ENCODE measurements at regions not wholly inside any gene's neighbourhood (a gene's known extent, or its start where the extent isn't known, plus 50 kb on each side); places are given as distances from the start of the nearest gene placed in this dataset.

DNA sequence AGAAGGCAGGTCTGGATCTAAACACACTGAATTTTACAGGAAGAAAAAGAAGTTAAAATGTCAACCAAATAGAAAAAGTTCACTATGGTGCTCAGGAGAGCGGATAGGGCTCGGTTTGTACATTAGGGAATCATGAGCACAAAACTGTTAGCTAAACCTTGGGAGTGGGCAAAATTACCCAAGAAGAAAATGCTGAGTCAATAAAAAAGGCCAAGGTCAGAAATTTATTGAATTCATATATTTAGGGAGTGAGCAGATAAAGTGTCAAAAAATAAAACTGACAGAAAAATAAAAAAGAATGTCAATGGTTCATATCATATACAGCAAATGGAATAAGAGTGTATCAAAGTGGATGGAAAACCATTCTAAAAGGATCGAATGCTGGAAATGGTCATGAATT is 452.5 kb upstream of the SMIM31 start:
- no peak overlapping the region for H3K9ac ChIP-seq
- H3K79me2 ChIP-seq (ENCODE audit: low read depth): no peaks in the 10 kb centered on the region
- Mint-ChIP-seq H3K27ac (no peak overlapping the region), H3K9me3 (no peaks in the 10 kb centered on the region), H3K4me1 (no peaks in the 10 kb centered on the region), H3K4me3 (no peak overlapping the region), H3K36me3 (no peaks in the 10 kb centered on the region), H3K27me3 (ENCODE audit: insufficient read depth, low read depth) (no peaks in the 10 kb centered on the region)
- no peaks in the 10 kb centered on the region for H3K9me3 ChIP-seq (ENCODE audit: low read depth)
- no peaks in the 10 kb centered on the region for H3K27me3 ChIP-seq
- H3F3A ChIP-seq (ENCODE audit: low read depth): no peaks in the 10 kb centered on the region
- no peak overlapping the region for H3K4me3 ChIP-seq
- H4K20me1 ChIP-seq (ENCODE audit: low read depth): no peaks in the 10 kb centered on the region
- no peak overlapping the region for H3K27ac ChIP-seq
- TF ChIP-seq, protein P1, sequence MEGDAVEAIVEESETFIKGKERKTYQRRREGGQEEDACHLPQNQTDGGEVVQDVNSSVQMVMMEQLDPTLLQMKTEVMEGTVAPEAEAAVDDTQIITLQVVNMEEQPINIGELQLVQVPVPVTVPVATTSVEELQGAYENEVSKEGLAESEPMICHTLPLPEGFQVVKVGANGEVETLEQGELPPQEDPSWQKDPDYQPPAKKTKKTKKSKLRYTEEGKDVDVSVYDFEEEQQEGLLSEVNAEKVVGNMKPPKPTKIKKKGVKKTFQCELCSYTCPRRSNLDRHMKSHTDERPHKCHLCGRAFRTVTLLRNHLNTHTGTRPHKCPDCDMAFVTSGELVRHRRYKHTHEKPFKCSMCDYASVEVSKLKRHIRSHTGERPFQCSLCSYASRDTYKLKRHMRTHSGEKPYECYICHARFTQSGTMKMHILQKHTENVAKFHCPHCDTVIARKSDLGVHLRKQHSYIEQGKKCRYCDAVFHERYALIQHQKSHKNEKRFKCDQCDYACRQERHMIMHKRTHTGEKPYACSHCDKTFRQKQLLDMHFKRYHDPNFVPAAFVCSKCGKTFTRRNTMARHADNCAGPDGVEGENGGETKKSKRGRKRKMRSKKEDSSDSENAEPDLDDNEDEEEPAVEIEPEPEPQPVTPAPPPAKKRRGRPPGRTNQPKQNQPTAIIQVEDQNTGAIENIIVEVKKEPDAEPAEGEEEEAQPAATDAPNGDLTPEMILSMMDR (IDR thresholded peaks at IDR 0.05): no peak
- no peak for TF ChIP-seq EZH2 (IDR thresholded peaks at IDR 0.05)
- TF ChIP-seq EZH2phosphoT487 (IDR thresholded peaks at IDR 0.05): no peak
- H3K36me3 ChIP-seq: no peaks in the 10 kb centered on the region
- H2AFZ ChIP-seq (replicated peaks): no peak overlapping the region
- H3K4me2 ChIP-seq: no peak overlapping the region
- no peaks in the 10 kb centered on the region for H3K4me1 ChIP-seq
- no peak for DNase-seq (ENCODE audit: low spot score)

DNA sequence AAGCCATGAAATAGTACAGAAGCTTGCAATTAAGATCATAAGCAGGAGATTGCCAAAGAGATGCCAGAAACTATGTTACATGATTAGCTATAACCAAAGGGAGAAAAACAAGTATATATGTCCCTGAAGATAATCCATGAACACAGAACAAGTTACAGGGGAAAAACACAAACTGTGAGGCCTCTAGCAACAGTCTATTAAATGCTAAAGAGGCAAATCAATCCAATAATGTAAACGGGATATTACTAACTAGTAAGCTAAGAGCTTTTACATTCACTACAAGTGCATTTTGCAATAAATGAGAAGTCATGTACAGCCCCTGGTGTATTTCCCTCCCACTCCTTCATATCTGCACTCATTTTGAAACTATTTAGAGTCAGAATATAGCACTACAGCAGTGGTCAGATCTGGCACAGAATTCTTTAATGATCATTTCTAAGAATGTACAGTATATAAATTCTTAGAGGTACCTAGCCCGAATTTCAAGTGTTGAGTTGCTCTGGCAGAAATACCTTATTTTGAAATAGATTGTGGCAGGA is 449.8 kb upstream of the SMIM31 start:
- Histone ChIP-seq H3K36me3 (no peaks in the 10 kb centered on the region), H4K20me1 (ENCODE audit: low read depth) (no peaks in the 10 kb centered on the region), H3K27me3 (no peaks in the 10 kb centered on the region), H2AFZ (replicated peaks) (no peak overlapping the region), H3K4me3 (no peak overlapping the region), H3K4me2 (no peak overlapping the region), H3K9ac (no peak overlapping the region), H3K4me1 (no peaks in the 10 kb centered on the region), H3F3A (ENCODE audit: low read depth) (no peaks in the 10 kb centered on the region), H3K9me3 (ENCODE audit: low read depth) (no peaks in the 10 kb centered on the region), H3K27ac (no peak overlapping the region), H3K79me2 (ENCODE audit: low read depth) (no peaks in the 10 kb centered on the region)
- DNase-seq (ENCODE audit: low spot score): no peak
- Mint-ChIP-seq H3K27ac (no peak overlapping the region), H3K4me1 (no peaks in the 10 kb centered on the region), H3K4me3 (no peak overlapping the region), H3K9me3 (no peaks in the 10 kb centered on the region), H3K36me3 (no peaks in the 10 kb centered on the region), H3K27me3 (ENCODE audit: insufficient read depth, low read depth) (no peaks in the 10 kb centered on the region)
- TF ChIP-seq, protein P1 (IDR thresholded peaks at IDR 0.05): no peak
- no peak for TF ChIP-seq EZH2 (IDR thresholded peaks at IDR 0.05)
- TF ChIP-seq EZH2phosphoT487 (IDR thresholded peaks at IDR 0.05): no peak

DNA sequence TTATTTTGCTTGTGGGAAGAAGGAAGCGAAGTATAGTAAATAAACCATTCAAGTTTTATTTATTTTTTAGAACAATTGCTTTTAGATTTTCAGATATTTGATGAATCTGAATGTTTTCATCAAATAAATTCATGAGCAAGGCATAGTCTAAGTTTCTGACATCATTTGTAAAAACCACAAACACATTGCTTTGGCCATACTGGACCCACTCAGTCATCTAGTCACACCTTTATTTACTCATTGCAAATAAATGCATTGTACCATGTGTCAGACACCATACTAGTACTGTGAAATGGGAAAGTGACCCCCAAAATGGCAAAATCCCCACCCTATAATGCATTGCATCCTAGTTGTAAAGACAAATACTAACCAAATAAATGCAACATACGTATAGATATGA is 449.1 kb upstream of the SMIM31 start:
- TF ChIP-seq, protein P1 (IDR thresholded peaks at IDR 0.05): no peak
- TF ChIP-seq EZH2phosphoT487 (IDR thresholded peaks at IDR 0.05): no peak
- TF ChIP-seq EZH2 (IDR thresholded peaks at IDR 0.05): no peak
- Mint-ChIP-seq H3K36me3 (no peaks in the 10 kb centered on the region), H3K4me3 (no peak overlapping the region), H3K4me1 (no peaks in the 10 kb centered on the region), H3K9me3 (no peaks in the 10 kb centered on the region), H3K27me3 (ENCODE audit: insufficient read depth, low read depth) (no peaks in the 10 kb centered on the region), H3K27ac (no peak overlapping the region)
- Histone ChIP-seq H3F3A (ENCODE audit: low read depth) (no peaks in the 10 kb centered on the region), H3K79me2 (ENCODE audit: low read depth) (no peaks in the 10 kb centered on the region), H3K4me3 (no peak overlapping the region), H3K9ac (no peak overlapping the region), H2AFZ (replicated peaks) (no peak overlapping the region), H4K20me1 (ENCODE audit: low read depth) (no peaks in the 10 kb centered on the region), H3K4me2 (no peak overlapping the region), H3K36me3 (no peaks in the 10 kb centered on the region), H3K4me1 (no peaks in the 10 kb centered on the region), H3K9me3 (ENCODE audit: low read depth) (no peaks in the 10 kb centered on the region), H3K27ac (no peak overlapping the region), H3K27me3 (no peaks in the 10 kb centered on the region)
- DNase-seq (ENCODE audit: low spot score): no peak
